ENCODE measurements at regions not wholly inside any gene's neighbourhood (a gene's known extent, or its start where the extent isn't known, plus 50 kb on each side); places are given as distances from the start of the nearest gene placed in this dataset.

DNA sequence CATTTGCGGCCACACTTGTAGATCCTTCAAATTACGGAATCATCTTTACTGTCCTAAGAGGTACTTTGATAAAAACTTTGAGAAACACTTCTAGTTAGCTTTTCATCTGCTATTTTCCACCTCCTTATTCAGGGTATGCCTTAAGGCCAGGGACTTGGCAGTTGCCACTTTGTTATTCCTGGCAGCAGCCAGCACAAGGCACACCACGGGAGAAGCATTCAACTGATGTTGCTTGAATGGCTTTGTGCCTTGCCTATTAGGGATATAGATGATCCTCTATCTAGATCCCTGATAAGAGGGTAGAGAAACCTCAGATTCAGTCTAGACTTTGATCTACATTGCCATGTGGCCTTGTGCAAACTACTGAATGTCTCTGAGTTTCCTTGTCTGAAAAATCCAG is 70.3 kb upstream of the EPHA4 start:
- TF ChIP-seq, protein P1, sequence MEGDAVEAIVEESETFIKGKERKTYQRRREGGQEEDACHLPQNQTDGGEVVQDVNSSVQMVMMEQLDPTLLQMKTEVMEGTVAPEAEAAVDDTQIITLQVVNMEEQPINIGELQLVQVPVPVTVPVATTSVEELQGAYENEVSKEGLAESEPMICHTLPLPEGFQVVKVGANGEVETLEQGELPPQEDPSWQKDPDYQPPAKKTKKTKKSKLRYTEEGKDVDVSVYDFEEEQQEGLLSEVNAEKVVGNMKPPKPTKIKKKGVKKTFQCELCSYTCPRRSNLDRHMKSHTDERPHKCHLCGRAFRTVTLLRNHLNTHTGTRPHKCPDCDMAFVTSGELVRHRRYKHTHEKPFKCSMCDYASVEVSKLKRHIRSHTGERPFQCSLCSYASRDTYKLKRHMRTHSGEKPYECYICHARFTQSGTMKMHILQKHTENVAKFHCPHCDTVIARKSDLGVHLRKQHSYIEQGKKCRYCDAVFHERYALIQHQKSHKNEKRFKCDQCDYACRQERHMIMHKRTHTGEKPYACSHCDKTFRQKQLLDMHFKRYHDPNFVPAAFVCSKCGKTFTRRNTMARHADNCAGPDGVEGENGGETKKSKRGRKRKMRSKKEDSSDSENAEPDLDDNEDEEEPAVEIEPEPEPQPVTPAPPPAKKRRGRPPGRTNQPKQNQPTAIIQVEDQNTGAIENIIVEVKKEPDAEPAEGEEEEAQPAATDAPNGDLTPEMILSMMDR (IDR thresholded peaks at IDR 0.05; ENCODE audit: low read depth, low read length) = no peak
- TF ChIP-seq MYC (IDR thresholded peaks at IDR 0.05; ENCODE audit: low read depth, low read length) = no peak
- TF ChIP-seq, protein P2, sequence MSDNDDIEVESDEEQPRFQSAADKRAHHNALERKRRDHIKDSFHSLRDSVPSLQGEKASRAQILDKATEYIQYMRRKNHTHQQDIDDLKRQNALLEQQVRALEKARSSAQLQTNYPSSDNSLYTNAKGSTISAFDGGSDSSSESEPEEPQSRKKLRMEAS (IDR thresholded peaks at IDR 0.05; ENCODE audit: low read depth, low read length) = no peak
- no peak for TF ChIP-seq POLR2A (IDR thresholded peaks at IDR 0.05; ENCODE audit: extremely low read depth, insufficient read length)
- no peak for DNase-seq (ENCODE audit: low read depth)
- H3K4me3 ChIP-seq (ENCODE audit: low read depth, low read length) = no peak overlapping the region

DNA sequence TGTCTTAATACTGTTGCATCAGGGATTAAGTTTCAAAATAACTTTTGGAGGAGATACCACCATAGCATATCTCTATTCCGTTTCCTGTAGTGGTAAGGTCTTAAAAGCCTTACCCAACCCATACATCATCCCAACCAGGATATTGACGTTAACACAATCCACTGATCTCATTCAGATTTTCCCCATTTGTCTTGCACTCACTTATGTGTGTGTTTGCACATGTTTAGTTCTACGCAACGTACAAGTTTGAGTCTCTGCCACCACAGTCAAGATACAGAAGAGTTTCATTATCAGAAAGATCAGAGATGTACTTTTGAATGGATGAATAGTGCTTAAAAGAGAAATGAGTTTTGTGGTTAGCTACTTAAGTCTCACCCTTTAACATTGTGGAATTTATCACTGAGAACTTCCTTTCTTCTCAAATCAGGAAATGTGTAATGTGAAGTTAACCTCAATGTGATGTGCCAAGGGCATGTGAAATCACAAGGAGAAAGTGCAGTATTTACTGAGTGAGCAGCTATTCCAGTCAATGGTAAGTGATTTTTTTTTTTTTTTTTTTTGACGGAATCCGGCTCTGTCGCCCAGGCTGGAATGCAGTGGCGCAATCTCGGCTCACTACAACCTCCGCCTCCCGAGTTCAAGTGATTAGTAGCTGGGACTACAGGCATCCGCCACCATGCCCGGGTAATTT is 69.2 kb upstream of the EPHA4 start:
- TF ChIP-seq MYC (IDR thresholded peaks at IDR 0.05; ENCODE audit: low read depth, low read length) = no peak
- TF ChIP-seq POLR2A (IDR thresholded peaks at IDR 0.05; ENCODE audit: extremely low read depth, insufficient read length) = no peak
- TF ChIP-seq, protein P2 (IDR thresholded peaks at IDR 0.05; ENCODE audit: low read depth, low read length) = no peak
- TF ChIP-seq, protein P1 (IDR thresholded peaks at IDR 0.05; ENCODE audit: low read depth, low read length) = no peak
- no peak for DNase-seq (ENCODE audit: low read depth)
- H3K4me3 ChIP-seq (ENCODE audit: low read depth, low read length) = no peak overlapping the region

DNA sequence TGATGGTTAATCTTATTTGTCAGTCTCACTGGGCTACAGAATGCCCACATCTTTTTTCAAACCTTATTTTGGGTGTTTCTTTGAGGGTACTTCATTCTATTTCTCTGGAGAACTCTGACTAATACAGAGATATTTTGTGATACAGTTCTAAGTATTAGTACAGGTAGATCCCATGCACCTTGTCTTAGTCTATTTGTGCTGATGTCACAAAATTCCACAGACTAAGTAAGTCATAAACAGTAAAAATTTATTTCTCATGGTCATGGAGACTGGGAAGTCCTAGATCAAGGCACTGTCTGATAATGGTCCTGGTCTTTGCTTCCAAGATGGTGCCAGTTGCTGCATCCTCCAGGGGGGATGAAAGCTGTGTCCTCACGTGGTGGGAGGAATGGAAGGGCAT is 68.6 kb upstream of the EPHA4 start:
- no peak overlapping the region for H3K4me3 ChIP-seq (ENCODE audit: low read depth, low read length)
- DNase-seq (ENCODE audit: low read depth) = no peak
- TF ChIP-seq, protein P1 (IDR thresholded peaks at IDR 0.05; ENCODE audit: low read depth, low read length) = no peak
- TF ChIP-seq MYC (IDR thresholded peaks at IDR 0.05; ENCODE audit: low read depth, low read length) = no peak
- TF ChIP-seq, protein P2 (IDR thresholded peaks at IDR 0.05; ENCODE audit: low read depth, low read length) = no peak
- TF ChIP-seq POLR2A (IDR thresholded peaks at IDR 0.05; ENCODE audit: extremely low read depth, insufficient read length) = no peak

DNA sequence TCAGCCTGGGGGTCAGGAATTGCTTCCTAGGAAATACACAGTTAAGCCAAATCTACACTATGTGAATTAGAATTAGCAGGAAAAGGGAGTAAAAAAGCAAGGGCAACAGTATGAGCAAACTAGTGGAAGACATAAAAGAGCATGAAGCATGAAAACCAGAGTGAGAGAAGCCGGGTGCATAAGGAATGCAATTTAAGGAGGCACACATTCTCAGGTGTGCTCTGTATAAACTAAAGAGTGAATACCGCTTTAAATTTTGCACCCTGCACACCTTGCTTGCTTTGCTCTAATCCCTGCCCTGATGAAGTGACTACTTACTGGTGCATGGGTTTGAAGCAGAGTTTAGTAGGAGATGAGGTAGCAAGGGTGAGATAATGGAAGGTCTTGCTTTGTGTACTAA is 65.7 kb upstream of the EPHA4 start:
- TF ChIP-seq, protein P2 (IDR thresholded peaks at IDR 0.05; ENCODE audit: low read depth, low read length) = no peak
- TF ChIP-seq POLR2A (IDR thresholded peaks at IDR 0.05; ENCODE audit: extremely low read depth, insufficient read length) = no peak
- TF ChIP-seq, protein P1 (IDR thresholded peaks at IDR 0.05; ENCODE audit: low read depth, low read length) = no peak
- no peak for TF ChIP-seq MYC (IDR thresholded peaks at IDR 0.05; ENCODE audit: low read depth, low read length)
- DNase-seq (ENCODE audit: low read depth) = no peak
- H3K4me3 ChIP-seq (ENCODE audit: low read depth, low read length) = no peak overlapping the region

DNA sequence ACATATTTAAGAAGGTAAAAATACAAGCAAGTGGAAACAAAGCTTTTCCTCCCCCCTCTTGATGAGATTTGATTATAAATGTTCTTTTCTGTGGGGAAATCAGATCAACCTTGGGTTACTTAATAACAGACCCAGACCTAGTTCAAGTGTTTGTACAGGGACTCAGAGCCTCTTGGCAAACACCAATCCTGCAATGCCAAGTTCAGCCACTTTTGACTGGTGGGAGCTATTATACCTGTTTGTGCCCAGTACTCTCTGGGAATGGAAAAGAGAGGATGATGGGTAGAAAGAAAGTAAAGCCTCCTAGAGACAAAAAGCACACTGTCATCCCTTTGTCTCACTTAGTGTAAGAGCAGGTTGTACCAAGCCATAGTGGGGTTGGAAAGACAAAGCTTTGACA is 63.8 kb upstream of the EPHA4 start:
- TF ChIP-seq, protein P2 (IDR thresholded peaks at IDR 0.05; ENCODE audit: low read depth, low read length) = no peak
- TF ChIP-seq MYC (IDR thresholded peaks at IDR 0.05; ENCODE audit: low read depth, low read length) (no peak), POLR2A (IDR thresholded peaks at IDR 0.05; ENCODE audit: extremely low read depth, insufficient read length) (no peak)
- TF ChIP-seq, protein P1 (IDR thresholded peaks at IDR 0.05; ENCODE audit: low read depth, low read length) = no peak
- H3K4me3 ChIP-seq (ENCODE audit: low read depth, low read length) = no peak overlapping the region
- no peak for DNase-seq (ENCODE audit: low read depth)
